Upper lobe of left lung (tissue), 6 donors: ENCODE measurements at regions not wholly inside any gene's neighbourhood (a gene's known extent, or its start where the extent isn't known, plus 50 kb on each side); places are given as distances from the start of the nearest gene placed in this dataset.
A peak's percentile ranks its signal among the peaks of the same experiment; 100 is the strongest.

Experiments
- ATAC-seq, 2 donors: fragments of 200-7000 bp; cut with Tn5 transposase; one replicate each; pipeline ENCODE4 v1.9.1; 2022; ENCODE audit warnings: mild to moderate bottlenecking in 2 of 2, moderate library complexity in 2 of 2; ENCODE audit not compliant: low FRiP score in 2 of 2
- DNase-seq, 2 donors: peaks; one replicate each; pipeline ENCODE4 v3.0.0-alpha.2; 2019 to 2020
- H3K27ac ChIP-seq, 4 donors: fragments of 200-600 bp; sonication (generic); one replicate each; pipeline ENCODE4 v1.5.1; 2016 to 2019
- H3K27me3 ChIP-seq, 4 donors: fragments of 200-600 bp; sonication (generic); one replicate each; pipeline ENCODE4 v1.5.1; 2017 to 2019
- H3K36me3 ChIP-seq, 4 donors: fragments of 200-600 bp; sonication (generic); one replicate each; pipeline ENCODE4 v1.5.1; 2016 to 2019
- H3K4me1 ChIP-seq, 4 donors: fragments of 200-600 bp; sonication (generic); one replicate each; pipeline ENCODE4 v1.5.1; 2018 to 2019
- H3K4me3 ChIP-seq, 4 donors: fragments of 200-600 bp; sonication (generic); one replicate each; pipeline ENCODE4 v1.5.1; 2017 to 2019; ENCODE audit warnings: mild to moderate bottlenecking in 2 of 4, moderate library complexity in 1 of 4
- H3K9me3 ChIP-seq, 4 donors: fragments of 200-600 bp; sonication (generic); one replicate each; pipeline ENCODE4 v1.5.1; 2018 to 2019
- CTCF ChIP-seq, 6 experiments: fragments of 450-650 bp in 4 of 6; fragments of 200-600 bp in 2 of 6; sonication (generic) in 2 of 6; IDR thresholded peaks; one replicate each; pipeline ENCODE4 v1.5.1; 2016 to 2019; ENCODE audit warnings: antibody characterized with exemption in 6 of 6
- EP300 ChIP-seq, 4 donors: sonication (generic); formaldehyde crosslinking; IDR thresholded peaks; one replicate each; pipeline ENCODE4 v1.5.1; 2017; ENCODE audit warnings: antibody characterized with exemption in 4 of 4, control low read depth in 2 of 4
- POLR2A ChIP-seq, 4 donors: fragments of 450-650 bp; IDR thresholded peaks; one replicate each; pipeline ENCODE4 v1.5.1; 2016 to 2017; ENCODE audit warnings: antibody characterized with exemption in 4 of 4, mild to moderate bottlenecking in 2 of 4
- POLR2AphosphoS5 ChIP-seq, 2 donors: sonication (generic); formaldehyde crosslinking; IDR thresholded peaks; one replicate each; pipeline ENCODE4 v1.5.1; 2017; ENCODE audit warnings: antibody characterized with exemption in 2 of 2
- WGBS, 2 donors: methylation state at CpG; one replicate each; pipeline ENCODE4 v1.1.5; 2017 to 2018; 5-methylcytosine and 5-hydroxymethylcytosine counted together
- donor health status: DM: no; HTN: no; CAD: no; lungs with moderate emphysema.
- donor health status: DM: no; HTN: yes; CAD: no; lungs with severe emphysema.

GRCh38 chr1:201755200-201755599, 73.8 kb upstream of the IPO9 start:
- no peak for TF ChIP-seq POLR2AphosphoS5 (IDR thresholded peaks at IDR 0.05)
- no peak for TF ChIP-seq EP300 (IDR thresholded peaks at IDR 0.05)
- no peak for TF ChIP-seq POLR2A (IDR thresholded peaks at IDR 0.05)
- TF ChIP-seq CTCF (IDR thresholded peaks at IDR 0.05) = no peak
- Histone ChIP-seq H3K9me3 (no peaks in the 10 kb centered on the region), H3K4me3 (no peak overlapping the region), H3K4me1 (peaks cover 5 to 25% (median 14%) of the 10 kb centered on the region in 4 donors), H3K27ac (no peak overlapping the region), H3K36me3 (no peaks in the 10 kb centered on the region), H3K27me3 (no peaks in the 10 kb centered on the region)
- DNase-seq (no peak), ATAC-seq (no peak)

GRCh38 chr1:201756406-201756805, 72.6 kb upstream of the IPO9 start:
- H3K36me3 ChIP-seq = no peaks in the 10 kb centered on the region
- DNase-seq (no peak), ATAC-seq (no peak)
- no peak overlapping the region for H3K4me3 ChIP-seq
- H3K4me1 ChIP-seq = peaks cover 0 to 22% (median 13%) of the 10 kb centered on the region in 4 donors
- no peak overlapping the region for H3K27ac ChIP-seq
- no peaks in the 10 kb centered on the region for H3K27me3 ChIP-seq
- H3K9me3 ChIP-seq = no peaks in the 10 kb centered on the region
- TF ChIP-seq EP300 (IDR thresholded peaks at IDR 0.05) (no peak), CTCF (IDR thresholded peaks at IDR 0.05) (no peak), POLR2AphosphoS5 (IDR thresholded peaks at IDR 0.05) (no peak), POLR2A (IDR thresholded peaks at IDR 0.05) (no peak)

GRCh38 chr1:201758499-201759050, 70.4 kb upstream of the IPO9 start:
- TF ChIP-seq CTCF (IDR thresholded peaks at IDR 0.05) (no peak), EP300 (IDR thresholded peaks at IDR 0.05) (no peak), POLR2A (IDR thresholded peaks at IDR 0.05) (no peak), POLR2AphosphoS5 (IDR thresholded peaks at IDR 0.05) (no peak)
- 85 to 87% methylated on average over 4 of the region's 4 CpGs for WGBS, 2 donors

GRCh38 chr1:201759194-201759815, 69.7 kb upstream of the IPO9 start:
- WGBS, 2 donors = 72 to 75% methylated on average over 3 of the region's 3 CpGs
- DNase-seq (no peak), ATAC-seq (peak in 1 of 2 donors; percentile 53)
- TF ChIP-seq CTCF (IDR thresholded peaks at IDR 0.05) = no peak
- TF ChIP-seq POLR2AphosphoS5 (IDR thresholded peaks at IDR 0.05) = no peak
- no peak for TF ChIP-seq EP300 (IDR thresholded peaks at IDR 0.05)
- no peak for TF ChIP-seq POLR2A (IDR thresholded peaks at IDR 0.05)
- Histone ChIP-seq H3K9me3 (no peaks in the 10 kb centered on the region), H3K4me3 (no peak overlapping the region), H3K36me3 (no peaks in the 10 kb centered on the region), H3K27me3 (no peaks in the 10 kb centered on the region), H3K4me1 (peaks cover 0 to 15% (median 4%) of the 10 kb centered on the region in 4 donors), H3K27ac (no peak overlapping the region)

More at GRCh38 chr1:201758499-201759050, 70.4 kb upstream of the IPO9 start:
- no peak for ATAC-seq
- no peaks in the 10 kb centered on the region for H3K36me3 ChIP-seq
- H3K9me3 ChIP-seq = no peaks in the 10 kb centered on the region
- H3K27ac ChIP-seq = no peak overlapping the region
- DNase-seq = no peak
- H3K27me3 ChIP-seq = no peaks in the 10 kb centered on the region
- peaks cover 0 to 15% (median 6%) of the 10 kb centered on the region in 4 donors for H3K4me1 ChIP-seq
- H3K4me3 ChIP-seq = no peak overlapping the region

GRCh38 chr1:201760516-201760915, 68.4 kb upstream of the IPO9 start:
- Histone ChIP-seq H3K27ac (no peak overlapping the region), H3K27me3 (no peaks in the 10 kb centered on the region), H3K36me3 (no peaks in the 10 kb centered on the region), H3K4me1 (peaks cover 0 to 15% (median 4%) of the 10 kb centered on the region in 4 donors), H3K9me3 (no peaks in the 10 kb centered on the region), H3K4me3 (no peak overlapping the region)
- 67 to 95% methylated on average over 1 of the region's 1 CpG for WGBS, 2 donors
- ATAC-seq (no peak), DNase-seq (no peak)
- TF ChIP-seq POLR2A (IDR thresholded peaks at IDR 0.05) (no peak), CTCF (IDR thresholded peaks at IDR 0.05) (no peak), EP300 (IDR thresholded peaks at IDR 0.05) (no peak), POLR2AphosphoS5 (IDR thresholded peaks at IDR 0.05) (no peak)
